Small intestine (tissue), 7 donors: ENCODE measurements at regions not wholly inside any gene's neighbourhood (a gene's known extent, or its start where the extent isn't known, plus 50 kb on each side); places are given as distances from the start of the nearest gene placed in this dataset.

Source experiments
- DNase-seq, 2 donors: peaks; one replicate each; pipeline versions ENCODE4 v3.0.0 to v3.0.0-alpha.2; 2013
- FAIRE-seq: peaks from 2 replicates; lab custom pipeline; 2012; peaks lifted over from hg19 to GRCh38; lab: Jason Lieb, UNC
- H3K27ac ChIP-seq, 3 donors: one replicate each; pipeline ENCODE4 v1.5.1; 2013; ENCODE audit warnings: low read length in 2 of 3, mild to moderate bottlenecking in 2 of 3, control low read depth in 1 of 3, inconsistent platforms in 1 of 3, low read depth in 1 of 3, moderate library complexity in 1 of 3
- H3K27me3 ChIP-seq, 3 donors: one replicate each; pipeline ENCODE4 v1.6.1; 2013; ENCODE audit warnings: low read length in 3 of 3, inconsistent platforms in 1 of 3; ENCODE audit not compliant: control insufficient read depth in 3 of 3, insufficient read depth in 3 of 3
- H3K36me3 ChIP-seq, 3 donors: one replicate each; pipeline ENCODE4 v1.6.1; 2013; ENCODE audit warnings: low read length in 3 of 3, inconsistent platforms in 1 of 3, low read depth in 1 of 3, mild to moderate bottlenecking in 1 of 3, moderate library complexity in 1 of 3; ENCODE audit not compliant: control insufficient read depth in 3 of 3, insufficient read depth in 2 of 3
- H3K4me1 ChIP-seq, 3 donors: one replicate each; pipeline ENCODE4 v1.6.1; 2013; ENCODE audit warnings: low read length in 2 of 3, inconsistent platforms in 1 of 3, low read depth in 1 of 3, mild to moderate bottlenecking in 1 of 3, moderate library complexity in 1 of 3; ENCODE audit not compliant: control insufficient read depth in 3 of 3, insufficient read depth in 2 of 3
- H3K4me3 ChIP-seq, 3 donors: one replicate each; pipeline ENCODE4 v1.5.1; 2013; ENCODE audit warnings: low read length in 3 of 3, control low read depth in 1 of 3, inconsistent platforms in 1 of 3, low read depth in 1 of 3, mild to moderate bottlenecking in 1 of 3, moderate library complexity in 1 of 3
- H3K9me3 ChIP-seq, 2 donors: one replicate each; pipeline ENCODE4 v1.6.1; 2013; ENCODE audit warnings: low read depth in 1 of 2, low read length in 1 of 2; ENCODE audit not compliant: control insufficient read depth in 2 of 2, insufficient read depth in 1 of 2
- WGBS, 3 donors: extraction: QIAGEN DNeasy Blood & Tissue Kit; methylation state at CpG; one replicate each; pipeline ENCODE4 v1.1.7; 2013; 5-methylcytosine and 5-hydroxymethylcytosine counted together
- donor health status: healthy with polysubstance abuse.
- donor health status: control.
- donor health status: control.
- donor health status: Bipolar disorder and iron deficiency.
- donor health status: healthy.

GRCh38 chr5:135776457-135776856, 58.0 kb upstream of the SLC25A48 start:
- FAIRE-seq, result no peak
- no peaks in the 10 kb centered on the region for H3K4me1 ChIP-seq
- H3K9me3 ChIP-seq, result no peaks in the 10 kb centered on the region
- H3K36me3 ChIP-seq, result no peaks in the 10 kb centered on the region
- no peak overlapping the region for H3K27ac ChIP-seq
- H3K4me3 ChIP-seq, result no peak overlapping the region
- no peaks in the 10 kb centered on the region for H3K27me3 ChIP-seq
- 59 to 72% (median 60%) methylated on average over 4 of the region's 4 CpGs for WGBS, 3 donors
- no peak for DNase-seq

DNA sequence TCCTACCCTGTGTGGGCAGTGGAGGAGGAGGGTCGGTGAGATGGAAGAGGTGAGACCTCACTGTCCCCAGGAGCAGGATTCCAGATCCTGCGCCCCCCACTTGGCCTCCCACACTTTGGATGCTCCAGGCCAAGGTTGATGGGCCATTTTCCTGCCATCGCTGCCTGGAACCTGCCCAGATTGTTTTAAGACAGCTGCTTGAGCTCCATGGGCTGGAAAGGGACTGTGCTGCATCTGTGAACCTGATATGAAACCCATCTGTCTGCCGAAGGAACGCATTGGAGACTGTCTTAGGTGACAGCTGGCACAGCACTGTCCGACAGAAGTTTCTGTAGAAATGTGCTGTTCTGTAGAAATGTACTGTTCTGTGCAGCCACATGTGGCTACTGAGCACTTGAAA, 72.7 kb upstream of the SLC25A48 start:
- Histone ChIP-seq H3K4me3 (no peak overlapping the region), H3K9me3 (no peaks in the 10 kb centered on the region), H3K36me3 (no peaks in the 10 kb centered on the region), H3K27me3 (no peaks in the 10 kb centered on the region), H3K4me1 (no peaks in the 10 kb centered on the region), H3K27ac (no peak overlapping the region)
- DNase-seq, result no peak
- no peak for FAIRE-seq
- 67 to 69% (median 67%) methylated on average over 6 of the region's 6 CpGs for WGBS, 3 donors

DNA sequence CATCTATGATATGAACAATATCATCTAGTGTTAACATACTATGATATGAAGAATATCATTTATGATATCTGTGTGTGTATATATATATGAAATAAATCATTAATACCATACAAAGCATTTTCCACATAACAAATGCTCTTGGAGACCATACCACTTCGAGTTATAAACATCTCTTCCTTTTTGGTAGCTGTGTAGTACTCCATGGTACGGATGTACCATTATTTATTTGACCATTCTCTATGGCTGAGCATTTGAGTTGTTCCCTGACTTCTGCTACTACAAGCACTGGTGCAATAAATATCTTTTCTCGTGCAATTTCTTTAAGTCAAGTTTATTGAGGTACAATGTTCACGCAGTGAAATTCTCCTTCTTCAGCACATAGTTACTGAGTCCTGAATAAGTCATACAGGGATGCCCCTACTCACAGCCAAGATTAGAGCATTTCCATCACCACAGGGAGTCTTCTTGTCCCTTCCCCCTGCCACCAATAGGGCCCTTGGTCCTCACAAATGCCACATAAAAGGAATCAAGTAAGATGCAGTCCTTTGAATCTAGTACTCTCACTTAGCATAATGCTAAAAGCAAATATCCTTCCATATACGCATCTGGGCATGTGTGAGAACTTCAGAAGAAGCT, 75.2 kb upstream of the SLC25A48 start:
- Histone ChIP-seq H3K4me3 (no peak overlapping the region), H3K4me1 (no peaks in the 10 kb centered on the region), H3K27ac (no peak overlapping the region), H3K36me3 (no peaks in the 10 kb centered on the region), H3K27me3 (no peaks in the 10 kb centered on the region), H3K9me3 (no peaks in the 10 kb centered on the region)
- no peak for FAIRE-seq
- 74 to 84% (median 78%) methylated on average over 5 of the region's 5 CpGs for WGBS, 3 donors
- DNase-seq, result no peak

DNA sequence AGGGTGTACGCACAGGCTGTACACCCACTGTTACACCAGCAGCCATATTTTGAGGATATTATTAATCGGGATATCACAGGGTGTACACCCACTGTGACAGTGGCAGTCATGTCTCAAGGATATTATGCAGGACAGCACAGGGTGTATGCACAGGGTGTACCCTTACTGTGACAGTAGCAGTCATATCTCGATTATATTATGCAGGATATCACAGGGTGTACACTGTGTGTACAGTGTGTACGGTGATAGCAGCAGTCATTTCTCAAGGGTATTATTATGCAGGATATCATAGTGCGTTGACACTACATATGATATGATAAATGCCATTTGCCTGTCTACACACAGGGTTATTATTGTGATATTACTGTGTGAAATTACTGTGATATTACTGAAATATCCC, 80.5 kb upstream of the SLC25A48 start:
- Histone ChIP-seq H3K4me1 (no peaks in the 10 kb centered on the region), H3K27ac (no peak overlapping the region), H3K4me3 (no peak overlapping the region), H3K27me3 (no peaks in the 10 kb centered on the region), H3K36me3 (no peaks in the 10 kb centered on the region), H3K9me3 (peaks cover 0 to 5% of the 10 kb centered on the region in 2 donors)
- no peak for FAIRE-seq
- 70 to 77% (median 73%) methylated on average over 5 of the region's 5 CpGs for WGBS, 3 donors
- DNase-seq, result no peak

GRCh38 chr5:135750506-135750905, 84.0 kb upstream of the SLC25A48 start:
- no peak for FAIRE-seq
- H3K4me1 ChIP-seq, result no peaks in the 10 kb centered on the region

DNA sequence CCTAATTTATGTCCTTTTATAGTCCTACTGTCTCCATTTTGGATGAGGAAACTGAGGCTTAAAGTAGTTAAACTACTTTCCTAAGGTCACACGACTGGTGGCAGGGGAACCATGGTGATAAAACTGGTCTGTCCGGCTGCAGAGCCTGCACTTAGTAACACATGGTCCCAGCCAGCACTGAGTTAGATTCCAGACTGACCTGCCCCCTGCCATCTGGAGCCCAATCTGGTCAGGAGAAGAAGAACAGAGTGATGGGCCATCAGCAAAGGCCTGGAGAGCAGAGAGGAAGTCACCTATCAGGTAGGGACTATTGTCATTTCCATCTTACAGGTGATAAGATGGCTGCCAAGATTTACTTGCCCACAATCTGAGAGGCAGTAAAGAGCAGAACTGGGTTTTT, 86.6 kb upstream of the SLC25A48 start:
- peaks cover 0 to 20% of the 10 kb centered on the region in 2 donors for H3K9me3 ChIP-seq
- H3K4me1 ChIP-seq, result no peaks in the 10 kb centered on the region
- H3K4me3 ChIP-seq, result no peak overlapping the region
- no peaks in the 10 kb centered on the region for H3K36me3 ChIP-seq
- FAIRE-seq, result no peak
- no peaks in the 10 kb centered on the region for H3K27me3 ChIP-seq
- WGBS, 3 donors, result 20 to 58% (median 34%) methylated on average over 2 of the region's 2 CpGs
- H3K27ac ChIP-seq, result no peak overlapping the region
- DNase-seq, result no peak

More at GRCh38 chr5:135750506-135750905, 84.0 kb upstream of the SLC25A48 start:
- Histone ChIP-seq H3K9me3 (peaks cover 0 to 9% of the 10 kb centered on the region in 2 donors), H3K27ac (no peak overlapping the region), H3K4me3 (no peak overlapping the region), H3K27me3 (no peaks in the 10 kb centered on the region), H3K36me3 (no peaks in the 10 kb centered on the region)
- WGBS, 3 donors, result 51 to 71% (median 54%) methylated on average over 4 of the region's 4 CpGs
- no peak for DNase-seq

GRCh38 chr5:135745897-135746500, 88.5 kb upstream of the SLC25A48 start:
- DNase-seq (no peak), FAIRE-seq (no peak)
- no peaks in the 10 kb centered on the region for H3K36me3 ChIP-seq
- no peaks in the 10 kb centered on the region for H3K4me1 ChIP-seq
- H3K4me3 ChIP-seq, result no peak overlapping the region
- no peak overlapping the region for H3K27ac ChIP-seq
- no peaks in the 10 kb centered on the region for H3K27me3 ChIP-seq
- WGBS, 3 donors, result 83 to 89% (median 84%) methylated on average over 18 of the region's 18 CpGs
- peaks cover 0 to 20% of the 10 kb centered on the region in 2 donors for H3K9me3 ChIP-seq

GRCh38 chr5:135743705-135744411, 90.6 kb upstream of the SLC25A48 start:
- H3K27me3 ChIP-seq, result no peaks in the 10 kb centered on the region
- H3K27ac ChIP-seq, result no peak overlapping the region
- peaks cover 0 to 15% of the 10 kb centered on the region in 2 donors for H3K9me3 ChIP-seq
- 43 to 59% (median 47%) methylated on average over 2 of the region's 2 CpGs for WGBS, 3 donors
- DNase-seq (no peak), FAIRE-seq (no peak)
- no peak overlapping the region for H3K4me3 ChIP-seq
- H3K36me3 ChIP-seq, result no peaks in the 10 kb centered on the region
- no peaks in the 10 kb centered on the region for H3K4me1 ChIP-seq
